HG02970 (cell line): ENCODE measurements at regions not wholly inside any gene's neighbourhood (a gene's known extent, or its start where the extent isn't known, plus 50 kb on each side); places are given as distances from the start of the nearest gene placed in this dataset.

ENCODE experiments used
- ATAC-seq: cut with Tn5 transposase; IDR thresholded peaks from one replicate; pipeline ENCODE4 v1.9.1; 2021; ENCODE audit warnings: mild to moderate bottlenecking, moderate library complexity, moderate number of reproducible peaks; ENCODE audit not compliant: unreplicated experiment, low FRiP score

- no peak for ATAC-seq
Measured at GRCh38 chr2:236787885-236788284, 218.3 kb downstream of the ACKR3 start.

- ATAC-seq: no peak
Measured at GRCh38 chr2:236790963-236791362, 221.3 kb downstream of the ACKR3 start.

DNA sequence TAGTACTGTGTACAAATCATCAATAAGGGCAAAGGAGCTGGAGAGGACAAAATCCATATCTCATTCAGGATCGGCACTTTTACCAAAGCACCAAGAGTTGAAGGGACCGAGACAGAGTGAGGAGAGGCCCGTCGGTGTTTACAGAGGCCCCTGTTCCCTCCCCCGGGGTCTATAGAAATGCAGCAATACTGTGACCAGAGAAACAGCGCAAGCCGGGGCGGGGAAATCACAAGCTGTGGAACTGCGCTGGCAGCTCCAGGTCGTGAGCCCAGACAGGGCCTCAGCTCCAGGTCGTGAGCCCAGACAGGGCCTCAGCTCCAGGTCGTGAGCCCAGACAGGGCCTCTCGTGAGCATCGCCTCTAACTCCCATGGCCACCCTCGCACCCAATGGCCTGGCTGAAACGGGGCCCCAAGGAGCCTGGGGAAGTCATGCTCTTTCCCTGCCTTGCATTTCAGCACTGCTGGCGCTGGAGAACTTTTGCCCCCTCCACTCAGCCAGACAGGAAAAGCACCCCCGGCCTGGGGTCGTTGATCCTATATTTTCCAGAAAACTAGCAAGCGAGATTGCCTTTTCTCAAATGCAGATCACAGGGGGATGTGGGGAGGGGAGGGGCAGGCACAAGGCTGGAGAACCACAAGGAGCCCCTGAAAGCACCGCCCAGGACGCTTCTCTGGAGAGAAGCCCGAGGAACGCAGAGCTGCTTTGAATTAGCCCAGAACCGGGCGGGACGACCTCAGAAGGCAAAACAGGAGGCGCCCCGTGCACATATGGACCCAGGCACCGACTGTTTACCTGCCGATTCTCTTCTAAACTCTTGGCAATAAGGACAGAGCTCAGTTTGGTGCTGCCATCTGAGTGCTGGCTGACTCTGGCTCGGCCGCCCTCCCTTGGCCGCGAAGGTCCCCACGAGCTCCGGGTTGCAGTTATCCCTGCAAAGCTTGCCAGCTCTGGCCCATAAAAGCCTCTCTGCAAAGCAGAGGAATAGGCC lies 223.7 kb downstream of the ACKR3 start:
- no peak for ATAC-seq

DNA sequence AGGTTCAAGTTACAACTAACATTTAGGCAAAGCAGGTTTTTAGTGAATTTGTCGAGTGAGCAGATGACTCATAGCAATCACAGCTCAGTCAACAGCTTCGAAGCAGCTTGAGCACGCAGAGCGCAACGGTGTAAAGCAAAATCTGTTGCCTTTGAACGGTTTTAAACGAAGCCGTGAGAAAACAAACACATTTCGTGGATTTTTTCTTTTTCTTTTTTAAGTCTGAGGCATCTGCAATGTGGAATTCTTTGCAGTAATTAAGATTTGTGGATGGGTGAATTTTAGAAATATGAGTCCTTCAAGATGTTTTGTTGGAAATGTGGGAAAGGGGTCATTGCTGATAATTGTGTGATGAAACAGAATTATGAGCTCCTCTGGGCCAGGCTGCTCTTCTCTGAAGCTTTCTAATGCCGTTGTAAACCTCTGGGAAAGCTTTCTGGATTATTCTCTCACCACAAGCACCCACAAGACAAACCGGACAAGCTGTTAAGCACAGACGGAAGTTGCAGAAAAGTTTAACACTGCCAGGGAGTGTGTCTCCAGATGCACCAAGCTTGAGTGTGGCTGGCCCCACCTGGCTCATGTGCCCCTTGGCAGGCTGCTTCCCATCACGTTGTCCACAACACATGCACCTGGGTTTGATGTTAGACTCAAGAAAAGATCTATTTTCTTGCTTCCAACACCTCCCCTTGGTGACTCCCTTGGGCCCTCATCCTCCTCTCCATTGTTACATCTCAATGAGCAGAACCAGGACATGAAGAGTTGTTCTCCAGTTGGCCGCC lies 224.7 kb downstream of the ACKR3 start:
- no peak for ATAC-seq

DNA sequence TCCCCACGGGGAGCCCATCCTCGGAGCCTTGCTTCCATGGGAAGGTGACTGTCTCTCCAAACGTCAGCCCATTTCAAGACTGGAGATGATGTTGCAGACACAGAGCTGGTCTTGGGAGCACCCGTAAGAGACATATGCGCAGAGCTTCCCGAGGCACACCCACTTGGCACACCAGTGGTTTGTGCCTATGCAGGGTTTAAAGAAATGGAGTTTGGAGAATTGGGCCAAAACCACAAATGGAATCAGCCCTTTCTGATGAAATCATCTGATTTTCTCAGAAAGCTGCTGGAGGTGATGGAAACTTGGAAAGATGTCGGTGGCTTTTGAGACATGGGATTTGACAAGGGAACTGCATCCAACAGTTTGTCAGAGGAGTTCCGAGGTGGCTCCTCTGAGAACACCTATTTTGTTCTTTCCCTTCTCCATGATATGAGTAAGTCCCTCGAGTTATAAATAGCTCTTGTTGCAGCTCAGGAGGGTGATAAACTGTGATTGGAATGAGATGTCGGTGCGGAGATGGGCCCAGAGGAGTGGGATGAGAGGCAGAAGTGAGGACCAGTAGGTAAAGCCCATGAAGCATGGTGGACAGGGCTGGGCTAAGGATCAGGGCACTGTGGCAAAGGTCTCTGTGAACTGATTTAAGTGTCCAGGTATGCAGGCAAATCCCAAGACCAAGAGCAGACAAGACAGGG lies 225.7 kb downstream of the ACKR3 start:
- no peak for ATAC-seq

- no peak for ATAC-seq
Measured at GRCh38 chr2:236795861-236796219, 226.2 kb downstream of the ACKR3 start.

DNA sequence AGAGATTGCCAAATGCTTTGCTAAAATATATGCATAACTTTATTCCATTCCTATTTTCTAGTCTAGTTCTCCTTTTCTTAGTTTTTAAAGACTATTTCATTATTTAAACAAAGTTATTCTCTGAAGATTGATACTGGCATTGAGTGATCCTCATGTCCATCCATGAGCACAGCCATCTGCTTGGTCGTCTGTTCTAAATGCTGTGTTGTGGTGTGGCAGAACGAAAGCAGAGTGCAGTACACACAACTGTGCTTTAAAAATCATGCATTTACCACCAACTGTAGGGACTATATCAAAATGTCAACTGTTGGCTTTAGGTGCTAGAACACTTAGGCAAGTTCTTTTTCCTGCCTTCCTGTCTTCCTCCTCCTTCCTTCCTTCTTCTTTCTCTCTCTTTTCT lies 226.6 kb downstream of the ACKR3 start:
- no peak for ATAC-seq

GRCh38 chr2:236797411-236797810 lies 227.8 kb downstream of the ACKR3 start:
- no peak for ATAC-seq

DNA sequence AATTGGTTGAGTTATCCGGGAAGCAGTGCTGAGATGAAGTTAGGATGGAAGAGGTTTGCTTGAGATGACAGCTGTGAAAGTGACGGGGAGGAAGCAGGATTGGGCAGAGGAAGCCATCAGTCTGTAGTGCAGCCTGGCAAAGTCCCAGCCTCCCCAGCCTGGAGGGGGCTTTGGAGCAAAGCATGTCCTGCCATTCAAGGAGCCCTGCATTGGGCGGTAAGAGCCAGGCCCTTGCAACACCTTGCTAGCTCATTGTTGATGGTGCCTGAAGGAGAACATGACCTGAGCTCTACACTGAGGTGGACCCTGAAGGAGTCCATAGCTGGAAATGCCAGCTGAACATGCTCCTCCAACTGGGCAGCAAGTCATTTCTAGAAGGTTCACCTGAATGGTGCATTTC lies 228.9 kb downstream of the ACKR3 start:
- no peak for ATAC-seq

GRCh38 chr2:236799391-236800026 lies 229.9 kb downstream of the ACKR3 start:
- ATAC-seq: no peak

- ATAC-seq: no peak
Measured at GRCh38 chr2:236802862-236803261, 233.2 kb downstream of the ACKR3 start.

- ATAC-seq: no peak
Measured at GRCh38 chr2:236803621-236804020, 234.0 kb downstream of the ACKR3 start.

DNA sequence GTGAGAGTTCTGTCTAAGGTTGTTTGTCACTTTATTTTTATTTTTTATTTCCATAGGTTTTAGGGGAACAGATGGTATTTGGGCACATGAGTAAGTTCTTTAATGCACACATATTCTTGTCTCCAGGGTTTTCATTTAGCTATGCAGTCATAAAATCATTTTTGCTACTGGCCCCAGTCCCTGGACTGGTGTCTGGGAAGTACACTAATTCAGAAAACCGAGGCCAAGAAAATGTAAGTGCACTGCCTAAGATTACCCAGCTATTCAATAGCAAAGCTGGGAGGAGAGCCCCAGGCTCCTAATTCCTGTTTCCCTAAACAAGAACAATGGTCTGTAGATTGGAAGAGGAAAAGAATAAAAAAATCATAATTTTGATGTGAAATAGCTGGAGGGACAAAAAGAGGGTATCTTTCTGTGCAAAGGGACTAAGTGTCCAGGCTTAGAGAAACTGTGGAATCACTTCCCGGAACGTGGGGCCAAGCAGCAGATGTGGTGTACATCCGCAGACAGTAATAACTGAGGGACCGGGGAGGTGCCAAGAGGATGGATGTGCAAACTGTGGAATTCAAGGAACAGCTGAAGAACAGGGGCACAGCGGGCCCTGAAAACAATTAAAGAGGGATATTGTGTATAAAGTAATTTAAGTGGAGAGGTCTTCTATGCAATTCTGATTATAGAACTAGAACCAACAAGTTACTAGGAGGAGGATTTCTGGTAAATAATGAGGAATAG lies 236.3 kb downstream of the ACKR3 start:
- ATAC-seq: no peak

DNA sequence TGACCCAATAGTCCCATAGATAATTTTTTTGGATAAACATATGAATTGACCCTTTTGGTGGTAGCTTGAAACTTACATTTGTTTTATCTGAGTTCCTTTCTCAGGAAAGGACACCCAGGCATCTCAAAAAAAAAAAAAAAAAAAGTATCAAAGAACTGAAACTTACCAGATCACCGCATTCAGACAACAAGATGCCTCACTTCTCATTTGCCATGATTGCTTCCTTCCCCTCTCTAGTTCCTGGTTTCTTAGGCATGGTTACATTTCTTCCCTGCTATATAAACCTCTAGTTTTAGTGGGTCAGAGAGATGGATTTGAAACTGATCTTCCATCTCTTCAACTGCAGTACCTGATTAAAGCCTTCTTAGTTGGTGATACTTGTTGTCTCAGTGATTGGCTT lies 240.1 kb downstream of the ACKR3 start:
- no peak for ATAC-seq

- no peak for ATAC-seq
Measured at GRCh38 chr2:236811062-236811656, 241.5 kb downstream of the ACKR3 start.

GRCh38 chr2:236813766-236814165 lies 244.1 kb downstream of the ACKR3 start:
- no peak for ATAC-seq

GRCh38 chr2:236814593-236814992 lies 245.0 kb downstream of the ACKR3 start:
- no peak for ATAC-seq

GRCh38 chr2:236815746-236816145 lies 246.1 kb downstream of the ACKR3 start:
- no peak for ATAC-seq
